DMS153 treated with DMSO at 0.1 percent for 48 hours (cell line): ENCODE measurements at regions not wholly inside any gene's neighbourhood (a gene's known extent, or its start where the extent isn't known, plus 50 kb on each side); places are given as distances from the start of the nearest gene placed in this dataset.

Experiments
- DNase-seq: peaks from one replicate; lab custom pipeline; 2025; ENCODE audit not compliant: unreplicated experiment; lab: John Stamatoyannopoulos, UW

GRCh38 chr15:94177112-94177511, 54.2 kb upstream of the MCTP2 start:
- no peak for DNase-seq

GRCh38 chr15:94175420-94175819, 55.9 kb upstream of the MCTP2 start:
- no peak for DNase-seq

GRCh38 chr15:94174399-94174802, 57.0 kb upstream of the MCTP2 start:
- no peak for DNase-seq

GRCh38 chr15:94168250-94168649, 63.1 kb upstream of the MCTP2 start:
- no peak for DNase-seq

- DNase-seq: no peak
Measured at GRCh38 chr15:94164971-94165370, 66.4 kb upstream of the MCTP2 start.

- DNase-seq: no peak
Measured at GRCh38 chr15:94164202-94164807, 67.1 kb upstream of the MCTP2 start.

GRCh38 chr15:94162939-94163338, 68.4 kb upstream of the MCTP2 start:
- no peak for DNase-seq

- no peak for DNase-seq
Measured at GRCh38 chr15:94154255-94154654, 77.1 kb upstream of the MCTP2 start.

GRCh38 chr15:94145046-94145445, 86.3 kb upstream of the MCTP2 start:
- DNase-seq: no peak

GRCh38 chr15:94141802-94142201, 89.6 kb upstream of the MCTP2 start:
- no peak for DNase-seq

GRCh38 chr15:94135486-94136147, 95.7 kb upstream of the MCTP2 start:
- DNase-seq: no peak

GRCh38 chr15:94131875-94132274, 99.5 kb upstream of the MCTP2 start:
- no peak for DNase-seq

- no peak for DNase-seq
Measured at GRCh38 chr15:94130504-94130903, 100.9 kb upstream of the MCTP2 start.

- no peak for DNase-seq
Measured at GRCh38 chr15:94127006-94127405, 104.4 kb upstream of the MCTP2 start.

GRCh38 chr15:94125698-94126097, 105.7 kb upstream of the MCTP2 start:
- DNase-seq: no peak

- DNase-seq: no peak
Measured at GRCh38 chr15:94125156-94125555, 106.2 kb upstream of the MCTP2 start.

GRCh38 chr15:94122516-94122915, 108.8 kb upstream of the MCTP2 start:
- DNase-seq: no peak

GRCh38 chr15:94119923-94120775, 111.2 kb upstream of the MCTP2 start:
- peak; percentile 8 for DNase-seq

GRCh38 chr15:94119298-94119811, 112.0 kb upstream of the MCTP2 start:
- no peak for DNase-seq

- DNase-seq: no peak
Measured at GRCh38 chr15:94110476-94111130, 120.8 kb upstream of the MCTP2 start.

- DNase-seq: no peak
Measured at GRCh38 chr15:94107652-94108051, 123.7 kb upstream of the MCTP2 start.
